Right atrium auricular region (tissue), 2 donors: ENCODE measurements at regions not wholly inside any gene's neighbourhood (a gene's known extent, or its start where the extent isn't known, plus 50 kb on each side); places are given as distances from the start of the nearest gene placed in this dataset.

Experiments used
- DNase-seq: peaks from one replicate; pipeline ENCODE4 v3.0.0-alpha.2; 2019; ENCODE audit warnings: low spot score
- H3K27ac ChIP-seq, 2 donors: fragments of 200-600 bp; sonication (generic); 1 replicate in 1 of 2; 2 replicates in 1 of 2; pipeline ENCODE4 v1.5.1; 2016 to 2019
- H3K27me3 ChIP-seq, 2 donors: fragments of 200-600 bp; sonication (generic); one replicate each; pipeline versions ENCODE4 v1.5.1 to v1.6.0; 2017 to 2019
- H3K36me3 ChIP-seq: fragments of 200-600 bp; sonication (generic); one replicate; pipeline ENCODE4 v1.5.1; 2016
- H3K4me1 ChIP-seq, 2 donors: fragments of 200-600 bp; sonication (generic); one replicate each; pipeline versions ENCODE4 v1.5.1 to v1.6.0; 2017 to 2019
- H3K4me3 ChIP-seq, 2 donors: fragments of 200-600 bp; sonication (generic); 1 replicate in 1 of 2; 2 replicates in 1 of 2; pipeline ENCODE4 v1.5.1; 2017 to 2019; ENCODE audit warnings: mild to moderate bottlenecking in 1 of 2, moderate library complexity in 1 of 2
- H3K9me3 ChIP-seq, 2 donors: fragments of 200-600 bp; sonication (generic); one replicate each; pipeline ENCODE4 v1.5.1; 2019
- CTCF ChIP-seq, 2 donors: fragments of 200-600 bp; sonication (generic); IDR thresholded peaks; one replicate each; pipeline ENCODE4 v1.5.1; 2019; ENCODE audit warnings: antibody characterized with exemption in 2 of 2

- no peak for DNase-seq
Measured at GRCh38 chr4:99763635-99764101, 53.0 kb upstream of the DAPP1 start.

GRCh38 chr4:99762728-99763127 lies 53.9 kb upstream of the DAPP1 start:
- no peak for DNase-seq
- peak overlapping the region in 1 of 2 donors; percentile 35 for H3K27ac ChIP-seq
- H3K9me3 ChIP-seq, result peaks cover 0 to 7% of the 10 kb centered on the region in 2 donors
- H3K4me3 ChIP-seq, result no peak overlapping the region
- no peaks in the 10 kb centered on the region for H3K36me3 ChIP-seq
- no peak for TF ChIP-seq CTCF (IDR thresholded peaks at IDR 0.05)
- no peaks in the 10 kb centered on the region for H3K27me3 ChIP-seq
- peaks cover 0 to 6% of the 10 kb centered on the region in 2 donors for H3K4me1 ChIP-seq

More at GRCh38 chr4:99763635-99764101, 53.0 kb upstream of the DAPP1 start:
- peaks cover 0 to 6% of the 10 kb centered on the region in 2 donors for H3K4me1 ChIP-seq
- peaks cover 0 to 7% of the 10 kb centered on the region in 2 donors for H3K9me3 ChIP-seq
- TF ChIP-seq CTCF (IDR thresholded peaks at IDR 0.05), result no peak
- H3K27ac ChIP-seq, result peak overlapping the region in 1 of 2 donors; percentile 35
- H3K27me3 ChIP-seq, result no peaks in the 10 kb centered on the region
- no peaks in the 10 kb centered on the region for H3K36me3 ChIP-seq
- H3K4me3 ChIP-seq, result no peak overlapping the region

DNA sequence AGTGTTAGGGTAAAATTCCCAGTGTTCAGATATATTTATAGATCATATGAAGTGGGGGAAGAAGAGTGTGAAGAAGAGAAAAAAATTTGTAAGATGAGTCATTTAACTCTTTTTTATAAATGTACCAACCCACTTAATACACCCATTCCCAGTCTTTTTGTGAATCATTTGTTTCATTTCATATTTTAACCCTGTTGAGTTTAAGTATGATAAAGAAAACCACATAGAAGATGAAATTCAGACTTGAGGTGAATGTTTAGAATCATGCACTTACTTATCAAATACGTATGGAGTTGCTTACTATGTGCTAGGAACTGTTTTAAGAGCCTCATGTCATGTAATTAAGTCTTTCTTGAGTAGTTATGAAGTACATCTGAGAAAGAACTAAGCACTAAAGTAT lies 56.6 kb upstream of the DAPP1 start:
- no peak for TF ChIP-seq CTCF (IDR thresholded peaks at IDR 0.05)
- H3K4me3 ChIP-seq, result no peak overlapping the region
- peak overlapping the region in 1 of 2 donors; percentile 53 for H3K27ac ChIP-seq

GRCh38 chr4:99759346-99759984 lies 57.2 kb upstream of the DAPP1 start:
- no peak overlapping the region for H3K4me3 ChIP-seq
- no peaks in the 10 kb centered on the region for H3K9me3 ChIP-seq
- H3K4me1 ChIP-seq, result peaks cover 0 to 12% of the 10 kb centered on the region in 2 donors
- H3K27me3 ChIP-seq, result no peaks in the 10 kb centered on the region
- no peak for DNase-seq
- no peak for TF ChIP-seq CTCF (IDR thresholded peaks at IDR 0.05)
- H3K27ac ChIP-seq, result peak overlapping the region in 1 of 2 donors; percentile 53
- H3K36me3 ChIP-seq, result no peaks in the 10 kb centered on the region

More for the DNA sequence above, 56.6 kb upstream of the DAPP1 start:
- no peak for DNase-seq
- H3K27me3 ChIP-seq, result no peaks in the 10 kb centered on the region
- H3K4me1 ChIP-seq, result peaks cover 0 to 7% of the 10 kb centered on the region in 2 donors
- peaks cover 0 to 4% of the 10 kb centered on the region in 2 donors for H3K9me3 ChIP-seq
- H3K36me3 ChIP-seq, result no peaks in the 10 kb centered on the region

- TF ChIP-seq CTCF (IDR thresholded peaks at IDR 0.05), result no peak
- no peak for DNase-seq
- no peaks in the 10 kb centered on the region for H3K9me3 ChIP-seq
- no peak overlapping the region for H3K4me3 ChIP-seq
- no peak overlapping the region for H3K27ac ChIP-seq
- H3K36me3 ChIP-seq, result no peaks in the 10 kb centered on the region
- peaks cover 0 to 6% of the 10 kb centered on the region in 2 donors for H3K4me1 ChIP-seq
- no peaks in the 10 kb centered on the region for H3K27me3 ChIP-seq
Measured at GRCh38 chr4:99755223-99755944, 61.2 kb upstream of the DAPP1 start.
